Glutamatergic neuron (in vitro differentiated cells): ENCODE measurements at regions not wholly inside any gene's neighbourhood (a gene's known extent, or its start where the extent isn't known, plus 50 kb on each side); places are given as distances from the start of the nearest gene placed in this dataset.

Experiments used
- DNase-seq: peaks from one replicate; pipeline ENCODE4 v3.0.0; 2022
- H3K27ac Mint-ChIP-seq: one replicate; pipeline ENCODE4 v1.8.0; 2020; ENCODE audit warnings: mild to moderate bottlenecking, mixed read lengths, inconsistent platforms; ENCODE audit not compliant: unreplicated experiment
- H3K27me3 Mint-ChIP-seq: one replicate; pipeline ENCODE4 v1.8.0; 2020; ENCODE audit warnings: mild to moderate bottlenecking, moderate library complexity, mixed read lengths, inconsistent platforms; ENCODE audit not compliant: unreplicated experiment
- H3K36me3 Mint-ChIP-seq: one replicate; pipeline ENCODE4 v1.8.0; 2020; ENCODE audit warnings: mild to moderate bottlenecking, mixed read lengths, inconsistent platforms; ENCODE audit not compliant: unreplicated experiment
- H3K4me1 Mint-ChIP-seq: one replicate; pipeline ENCODE4 v1.8.0; 2020; ENCODE audit warnings: mild to moderate bottlenecking, low read depth, mixed read lengths, inconsistent platforms; ENCODE audit not compliant: unreplicated experiment
- H3K4me3 Mint-ChIP-seq: one replicate; pipeline ENCODE4 v1.8.0; 2020; ENCODE audit warnings: mild to moderate bottlenecking, mixed read lengths, inconsistent platforms; ENCODE audit not compliant: unreplicated experiment
- H3K9me3 Mint-ChIP-seq: one replicate; pipeline ENCODE4 v1.8.0; 2020; ENCODE audit warnings: mild to moderate bottlenecking, moderate library complexity, mixed read lengths, inconsistent platforms; ENCODE audit not compliant: unreplicated experiment
- TF ChIP-seq, protein P1 (sequence below): fragments of 200-600 bp; sonication (generic); IDR thresholded peaks from one replicate; pipeline ENCODE4 v1.5.0; 2021; ENCODE audit not compliant: partially characterized antibody, unreplicated experiment

GRCh38 chr22:48473202-48473601 lies 1354.5 kb downstream of the BRD1 start:
- H3K27me3 Mint-ChIP-seq: no peaks in the 10 kb centered on the region
- no peak overlapping the region for H3K27ac Mint-ChIP-seq
- peaks cover 4% of the 10 kb centered on the region for H3K36me3 Mint-ChIP-seq
- peaks cover 9% of the 10 kb centered on the region for H3K9me3 Mint-ChIP-seq
- H3K4me3 Mint-ChIP-seq: no peak overlapping the region
- TF ChIP-seq, protein P1, sequence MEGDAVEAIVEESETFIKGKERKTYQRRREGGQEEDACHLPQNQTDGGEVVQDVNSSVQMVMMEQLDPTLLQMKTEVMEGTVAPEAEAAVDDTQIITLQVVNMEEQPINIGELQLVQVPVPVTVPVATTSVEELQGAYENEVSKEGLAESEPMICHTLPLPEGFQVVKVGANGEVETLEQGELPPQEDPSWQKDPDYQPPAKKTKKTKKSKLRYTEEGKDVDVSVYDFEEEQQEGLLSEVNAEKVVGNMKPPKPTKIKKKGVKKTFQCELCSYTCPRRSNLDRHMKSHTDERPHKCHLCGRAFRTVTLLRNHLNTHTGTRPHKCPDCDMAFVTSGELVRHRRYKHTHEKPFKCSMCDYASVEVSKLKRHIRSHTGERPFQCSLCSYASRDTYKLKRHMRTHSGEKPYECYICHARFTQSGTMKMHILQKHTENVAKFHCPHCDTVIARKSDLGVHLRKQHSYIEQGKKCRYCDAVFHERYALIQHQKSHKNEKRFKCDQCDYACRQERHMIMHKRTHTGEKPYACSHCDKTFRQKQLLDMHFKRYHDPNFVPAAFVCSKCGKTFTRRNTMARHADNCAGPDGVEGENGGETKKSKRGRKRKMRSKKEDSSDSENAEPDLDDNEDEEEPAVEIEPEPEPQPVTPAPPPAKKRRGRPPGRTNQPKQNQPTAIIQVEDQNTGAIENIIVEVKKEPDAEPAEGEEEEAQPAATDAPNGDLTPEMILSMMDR: no peak
- no peak for DNase-seq
- no peaks in the 10 kb centered on the region for H3K4me1 Mint-ChIP-seq

- no peak for DNase-seq
- TF ChIP-seq, protein P1: no peak
- H3K9me3 Mint-ChIP-seq: peaks cover 17% of the 10 kb centered on the region
- H3K36me3 Mint-ChIP-seq: no peaks in the 10 kb centered on the region
- peaks cover 4% of the 10 kb centered on the region for H3K27me3 Mint-ChIP-seq
- no peak overlapping the region for H3K4me3 Mint-ChIP-seq
- no peaks in the 10 kb centered on the region for H3K4me1 Mint-ChIP-seq
- no peak overlapping the region for H3K27ac Mint-ChIP-seq
Observed at GRCh38 chr22:48464246-48464645, 1363.4 kb downstream of the BRD1 start.

DNA sequence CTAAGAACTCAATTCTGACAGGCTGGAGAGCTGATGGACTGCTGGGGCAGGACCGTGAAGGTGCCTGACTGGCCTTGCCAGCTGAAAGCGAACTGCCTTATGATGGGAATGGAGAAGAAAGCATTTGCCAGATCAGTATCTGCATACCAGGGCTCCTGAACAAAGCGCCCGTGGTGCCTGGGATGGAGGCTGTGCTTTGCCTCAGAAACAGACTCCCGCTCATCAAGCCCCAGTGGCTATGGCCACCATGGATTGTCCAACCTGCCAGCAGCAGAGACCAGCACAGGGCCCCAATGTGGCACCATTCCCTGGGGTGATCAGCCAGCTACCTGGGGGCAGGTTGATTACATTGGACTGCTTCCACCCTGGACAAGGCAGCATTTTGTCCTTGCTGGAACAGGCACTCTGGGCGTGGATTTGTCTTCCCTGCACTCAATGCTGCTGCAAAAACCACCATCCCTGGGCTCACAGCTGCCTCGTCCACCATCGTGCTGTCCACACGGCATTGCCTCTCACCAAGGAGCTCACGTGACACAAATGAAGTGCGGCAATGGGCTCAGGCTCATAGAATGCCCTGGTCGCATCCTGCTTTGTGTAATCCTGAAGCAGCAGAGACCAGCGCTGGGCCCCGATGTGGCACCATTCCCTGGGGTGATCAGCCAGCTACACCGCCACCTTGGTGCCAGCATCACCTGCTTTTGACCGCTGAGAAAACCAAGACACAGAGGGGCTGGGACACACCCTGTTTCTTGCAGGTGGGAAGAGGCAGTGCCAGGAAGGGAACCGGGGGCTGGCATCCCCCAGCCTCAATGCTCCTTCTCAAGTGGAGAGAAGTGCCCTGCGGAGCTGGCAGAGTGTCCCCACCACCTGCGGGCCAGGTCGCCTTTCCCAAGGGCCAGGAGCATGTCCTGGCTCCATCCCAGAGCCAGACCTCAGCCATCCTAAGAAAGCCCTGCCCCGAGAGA lies 1367.5 kb downstream of the BRD1 start:
- TF ChIP-seq, protein P1: no peak
- Mint-ChIP-seq H3K27ac (no peak overlapping the region), H3K9me3 (peaks cover 19% of the 10 kb centered on the region), H3K27me3 (peaks cover 4% of the 10 kb centered on the region), H3K4me3 (no peak overlapping the region), H3K36me3 (no peaks in the 10 kb centered on the region), H3K4me1 (no peaks in the 10 kb centered on the region)
- DNase-seq: no peak

DNA sequence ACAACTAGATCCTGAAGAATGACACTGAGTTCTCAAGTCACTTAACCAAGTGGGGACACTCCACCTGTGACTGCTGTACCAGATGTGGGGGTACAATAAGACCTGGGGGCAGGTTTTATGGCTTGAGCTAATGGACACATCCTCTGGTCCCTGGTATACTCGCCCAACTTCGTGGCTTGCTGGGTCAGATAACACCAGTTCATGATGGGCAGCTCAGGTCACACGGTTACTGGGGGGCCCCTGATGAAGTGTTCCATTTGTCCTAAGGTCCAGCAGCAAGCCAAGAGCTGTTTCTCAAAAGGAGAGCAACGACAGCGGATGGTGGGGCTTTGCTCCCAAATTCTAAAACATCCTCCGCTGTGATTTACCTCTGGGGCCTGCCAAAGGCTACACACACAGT lies 1368.4 kb downstream of the BRD1 start:
- no peak for DNase-seq
- H3K4me3 Mint-ChIP-seq: no peak overlapping the region
- peaks cover 17% of the 10 kb centered on the region for H3K9me3 Mint-ChIP-seq
- no peak overlapping the region for H3K27ac Mint-ChIP-seq
- peaks cover 4% of the 10 kb centered on the region for H3K27me3 Mint-ChIP-seq
- H3K4me1 Mint-ChIP-seq: no peaks in the 10 kb centered on the region
- no peaks in the 10 kb centered on the region for H3K36me3 Mint-ChIP-seq
- TF ChIP-seq, protein P1: no peak

DNA sequence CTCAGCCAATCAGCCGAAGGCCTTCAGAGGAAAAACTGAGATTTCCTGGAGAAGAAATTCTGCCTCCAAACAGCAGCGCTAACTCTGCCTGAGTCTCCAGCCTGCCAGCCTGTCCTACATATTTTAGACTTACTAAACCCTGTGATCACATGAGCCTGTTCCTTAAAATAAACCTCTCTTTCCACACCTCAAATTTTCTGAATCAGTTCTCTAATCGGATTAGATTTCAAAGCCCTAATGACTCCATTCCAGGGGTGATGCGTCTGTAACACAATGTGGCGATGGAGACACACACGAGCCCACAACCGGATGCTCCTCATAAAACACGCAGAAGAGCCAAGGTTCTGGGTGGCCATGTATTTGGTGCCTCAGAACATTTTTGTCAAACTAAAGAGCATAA lies 1371.2 kb downstream of the BRD1 start:
- no peak overlapping the region for H3K4me3 Mint-ChIP-seq
- H3K4me1 Mint-ChIP-seq: no peaks in the 10 kb centered on the region
- peaks cover 12% of the 10 kb centered on the region for H3K9me3 Mint-ChIP-seq
- no peak overlapping the region for H3K27ac Mint-ChIP-seq
- H3K36me3 Mint-ChIP-seq: no peaks in the 10 kb centered on the region
- TF ChIP-seq, protein P1: no peak
- no peak for DNase-seq
- peaks cover 4% of the 10 kb centered on the region for H3K27me3 Mint-ChIP-seq
